ENCODE measurements at regions not wholly inside any gene's neighbourhood (a gene's known extent, or its start where the extent isn't known, plus 50 kb on each side); places are given as distances from the start of the nearest gene placed in this dataset.

DNA sequence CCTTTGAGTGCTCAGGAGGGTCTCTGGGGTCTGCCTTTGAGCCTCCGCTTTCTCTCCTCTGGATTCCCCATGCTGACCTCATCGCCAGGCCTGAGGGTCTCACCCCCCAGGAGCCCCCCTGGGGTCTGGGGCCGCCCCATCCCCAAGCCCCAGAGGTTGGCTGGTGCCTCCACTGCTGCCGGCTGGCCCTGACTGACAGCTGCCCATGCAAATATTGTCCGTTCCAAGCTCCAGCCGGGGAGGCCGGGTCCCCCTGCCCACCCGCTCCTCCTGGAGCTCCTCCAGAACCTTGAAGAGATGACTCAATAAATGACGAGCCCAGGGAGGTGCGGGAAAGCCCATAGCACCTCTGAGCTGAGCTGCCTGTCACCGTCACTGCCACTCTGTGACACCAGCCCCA is 173.8 kb downstream of the RBFOX3 start:
- H3K9me3 ChIP-seq (ENCODE audit: control insufficient read depth in 1 of 2, low read length in 2 of 2): no peaks in the 10 kb centered on the region
- no peaks in the 10 kb centered on the region for H3K27me3 ChIP-seq (ENCODE audit: low read depth, low read length)
- H3K4me3 ChIP-seq (ENCODE audit: low read depth in 1 of 2, low read length in 2 of 2): no peak overlapping the region
- H3K27ac ChIP-seq (ENCODE audit: low read length): no peak overlapping the region
- H3K36me3 ChIP-seq (ENCODE audit: control insufficient read depth in 1 of 2, insufficient read depth in 2 of 2, low read length in 2 of 2): no peaks in the 10 kb centered on the region
- no peaks in the 10 kb centered on the region for H3K4me1 ChIP-seq (ENCODE audit: control insufficient read depth in 1 of 2, insufficient read depth in 2 of 2, low read length in 2 of 2)

DNA sequence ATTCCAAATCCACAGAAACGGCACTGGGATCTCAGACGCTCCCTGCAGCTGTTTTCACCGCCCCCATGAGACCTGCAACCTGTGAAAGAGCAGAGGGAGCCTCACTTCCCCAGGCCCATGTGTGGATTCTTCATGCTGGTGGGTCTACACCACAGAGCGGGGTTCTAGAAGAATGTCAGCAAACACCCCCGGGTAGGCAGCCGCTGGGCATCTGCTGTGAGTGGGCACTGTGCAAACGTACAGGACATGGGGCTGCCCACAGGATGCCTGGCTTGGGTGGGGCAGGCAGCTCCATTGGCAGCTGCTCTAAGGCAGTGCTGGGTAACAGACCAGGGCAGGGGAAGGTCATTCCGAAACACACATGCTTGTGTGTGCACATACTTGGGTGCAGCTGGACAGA is 174.9 kb downstream of the RBFOX3 start:
- Histone ChIP-seq H3K4me1 (ENCODE audit: control insufficient read depth in 1 of 2, insufficient read depth in 2 of 2, low read length in 2 of 2) (no peaks in the 10 kb centered on the region), H3K4me3 (ENCODE audit: low read depth in 1 of 2, low read length in 2 of 2) (no peak overlapping the region), H3K27me3 (ENCODE audit: low read depth, low read length) (no peaks in the 10 kb centered on the region), H3K36me3 (ENCODE audit: control insufficient read depth in 1 of 2, insufficient read depth in 2 of 2, low read length in 2 of 2) (no peaks in the 10 kb centered on the region), H3K9me3 (ENCODE audit: control insufficient read depth in 1 of 2, low read length in 2 of 2) (no peaks in the 10 kb centered on the region), H3K27ac (ENCODE audit: low read length) (no peak overlapping the region)

DNA sequence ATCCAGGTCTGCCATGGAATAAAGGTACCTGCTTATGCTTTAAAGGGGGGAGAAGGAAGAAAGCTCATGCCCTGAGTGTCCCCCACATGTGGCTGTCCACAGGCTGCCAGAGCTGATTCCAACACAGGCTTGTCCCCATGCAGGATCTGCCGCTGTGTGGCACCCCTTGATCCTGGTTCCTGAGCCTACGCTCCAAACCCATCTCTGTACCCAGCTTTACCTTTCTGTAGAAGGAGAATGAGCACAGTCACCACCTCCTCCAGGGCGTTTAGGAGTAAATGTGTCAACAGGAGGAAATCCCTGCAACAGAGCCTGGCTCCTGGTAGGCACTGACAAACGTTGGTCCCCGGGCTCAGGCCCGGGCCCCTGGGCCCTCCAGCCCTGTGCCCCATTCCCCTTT is 175.6 kb downstream of the RBFOX3 start:
- Histone ChIP-seq H3K4me1 (ENCODE audit: control insufficient read depth in 1 of 2, insufficient read depth in 2 of 2, low read length in 2 of 2) (no peaks in the 10 kb centered on the region), H3K36me3 (ENCODE audit: control insufficient read depth in 1 of 2, insufficient read depth in 2 of 2, low read length in 2 of 2) (no peaks in the 10 kb centered on the region), H3K27me3 (ENCODE audit: low read depth, low read length) (no peaks in the 10 kb centered on the region), H3K27ac (ENCODE audit: low read length) (no peak overlapping the region), H3K9me3 (ENCODE audit: control insufficient read depth in 1 of 2, low read length in 2 of 2) (no peaks in the 10 kb centered on the region), H3K4me3 (ENCODE audit: low read depth in 1 of 2, low read length in 2 of 2) (no peak overlapping the region)

DNA sequence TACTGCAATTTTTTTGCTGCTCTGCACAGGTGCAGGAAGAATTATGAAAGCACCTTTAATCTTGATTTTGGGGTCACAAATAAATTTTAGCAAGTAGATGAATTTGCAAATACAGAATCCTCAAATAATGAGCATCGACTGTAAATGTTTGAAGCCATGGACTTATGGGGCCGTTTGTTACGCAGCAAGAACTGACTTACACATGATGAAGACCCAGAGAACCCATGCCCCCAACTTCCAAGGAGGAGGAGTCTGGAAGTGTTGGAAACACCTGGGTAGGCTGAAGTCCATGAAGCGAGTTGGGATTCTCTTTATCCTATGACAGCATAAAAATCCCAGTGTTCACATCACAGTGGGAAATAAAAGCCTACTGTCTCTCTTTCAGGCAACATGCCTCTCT is 176.6 kb downstream of the RBFOX3 start:
- Histone ChIP-seq H3K4me1 (ENCODE audit: control insufficient read depth in 1 of 2, insufficient read depth in 2 of 2, low read length in 2 of 2) (no peaks in the 10 kb centered on the region), H3K4me3 (ENCODE audit: low read depth in 1 of 2, low read length in 2 of 2) (no peak overlapping the region), H3K9me3 (ENCODE audit: control insufficient read depth in 1 of 2, low read length in 2 of 2) (no peaks in the 10 kb centered on the region), H3K27me3 (ENCODE audit: low read depth, low read length) (no peaks in the 10 kb centered on the region), H3K27ac (ENCODE audit: low read length) (no peak overlapping the region), H3K36me3 (ENCODE audit: control insufficient read depth in 1 of 2, insufficient read depth in 2 of 2, low read length in 2 of 2) (no peaks in the 10 kb centered on the region)

DNA sequence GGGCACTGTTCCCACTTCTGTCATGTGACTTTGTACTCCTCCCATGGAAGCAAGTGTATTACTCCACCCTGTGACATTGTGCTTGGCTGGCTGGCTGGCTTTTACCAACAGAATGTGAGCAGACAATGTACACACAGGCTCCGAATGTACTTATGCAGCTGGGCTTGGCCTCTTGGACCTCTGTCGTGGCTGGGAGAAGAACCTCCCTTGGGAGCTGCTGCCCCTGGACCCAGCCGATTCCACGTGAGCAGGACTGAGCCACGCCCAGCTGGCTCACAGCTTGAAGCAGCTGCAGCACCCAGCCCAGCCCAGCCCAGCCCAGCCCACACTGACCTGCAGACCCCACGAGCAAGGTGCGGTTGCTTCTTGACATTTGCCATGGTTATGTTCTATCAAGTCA is 177.5 kb downstream of the RBFOX3 start:
- Histone ChIP-seq H3K36me3 (ENCODE audit: control insufficient read depth in 1 of 2, insufficient read depth in 2 of 2, low read length in 2 of 2) (no peaks in the 10 kb centered on the region), H3K4me3 (ENCODE audit: low read depth in 1 of 2, low read length in 2 of 2) (no peak overlapping the region), H3K27me3 (ENCODE audit: low read depth, low read length) (no peaks in the 10 kb centered on the region), H3K27ac (ENCODE audit: low read length) (no peak overlapping the region), H3K4me1 (ENCODE audit: control insufficient read depth in 1 of 2, insufficient read depth in 2 of 2, low read length in 2 of 2) (no peaks in the 10 kb centered on the region), H3K9me3 (ENCODE audit: control insufficient read depth in 1 of 2, low read length in 2 of 2) (no peaks in the 10 kb centered on the region)

DNA sequence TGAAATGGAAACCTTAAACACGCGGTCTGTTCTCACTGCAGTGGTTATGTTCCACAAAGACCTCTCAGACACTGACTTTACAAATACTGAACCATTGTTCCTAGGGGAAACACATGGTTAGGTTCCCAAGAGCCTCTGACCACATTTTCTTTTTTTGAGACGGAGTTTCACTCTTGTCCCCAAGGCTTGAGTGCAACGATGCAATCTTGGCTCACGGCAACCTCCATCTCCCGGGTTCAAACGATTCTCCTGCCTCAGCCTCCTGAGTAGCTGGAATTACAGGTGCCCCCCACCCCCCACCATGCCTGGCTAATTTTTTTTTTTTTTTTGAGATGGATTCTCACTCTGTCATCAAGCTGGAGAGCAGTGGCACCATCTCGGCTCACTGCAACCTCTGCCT is 179.7 kb downstream of the RBFOX3 start:
- Histone ChIP-seq H3K9me3 (ENCODE audit: control insufficient read depth in 1 of 2, low read length in 2 of 2) (no peaks in the 10 kb centered on the region), H3K36me3 (ENCODE audit: control insufficient read depth in 1 of 2, insufficient read depth in 2 of 2, low read length in 2 of 2) (no peaks in the 10 kb centered on the region), H3K27me3 (ENCODE audit: low read depth, low read length) (no peaks in the 10 kb centered on the region), H3K4me3 (ENCODE audit: low read depth in 1 of 2, low read length in 2 of 2) (no peak overlapping the region), H3K27ac (ENCODE audit: low read length) (no peak overlapping the region), H3K4me1 (ENCODE audit: control insufficient read depth in 1 of 2, insufficient read depth in 2 of 2, low read length in 2 of 2) (no peaks in the 10 kb centered on the region)

DNA sequence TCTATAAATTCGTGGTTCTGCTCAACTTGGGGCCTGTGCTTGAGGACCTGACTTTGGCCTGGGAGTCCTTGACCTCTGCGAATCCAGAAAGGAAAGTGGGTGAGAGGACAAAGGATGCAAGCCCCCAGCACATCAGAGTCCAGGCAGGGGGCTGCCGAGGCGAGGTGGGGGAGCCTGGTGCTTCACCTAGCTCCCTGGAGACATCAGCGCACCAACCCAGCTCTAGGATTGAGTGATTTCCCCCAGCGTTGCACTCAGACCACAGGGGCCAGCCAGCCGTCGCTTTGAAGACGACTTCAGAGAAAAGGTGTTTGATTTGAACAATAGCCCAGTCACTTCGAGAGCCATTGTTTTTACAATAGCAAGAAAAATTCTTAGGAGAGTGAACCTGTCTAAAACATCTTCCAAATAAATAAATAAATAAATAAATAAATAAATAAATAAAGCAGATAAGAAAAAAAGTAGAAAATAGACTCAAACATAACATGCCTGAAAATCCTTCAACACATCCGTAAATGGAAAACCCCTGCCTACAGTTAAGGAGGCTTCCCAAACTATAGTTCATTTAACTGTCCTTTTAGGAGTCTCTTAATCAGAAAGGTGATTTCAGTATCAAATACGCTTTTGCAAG is 180.9 kb downstream of the RBFOX3 start:
- Histone ChIP-seq H3K27me3 (ENCODE audit: low read depth, low read length) (no peaks in the 10 kb centered on the region), H3K36me3 (ENCODE audit: control insufficient read depth in 1 of 2, insufficient read depth in 2 of 2, low read length in 2 of 2) (no peaks in the 10 kb centered on the region), H3K27ac (ENCODE audit: low read length) (no peak overlapping the region), H3K9me3 (ENCODE audit: control insufficient read depth in 1 of 2, low read length in 2 of 2) (no peaks in the 10 kb centered on the region), H3K4me1 (ENCODE audit: control insufficient read depth in 1 of 2, insufficient read depth in 2 of 2, low read length in 2 of 2) (no peaks in the 10 kb centered on the region), H3K4me3 (ENCODE audit: low read depth in 1 of 2, low read length in 2 of 2) (no peak overlapping the region)

DNA sequence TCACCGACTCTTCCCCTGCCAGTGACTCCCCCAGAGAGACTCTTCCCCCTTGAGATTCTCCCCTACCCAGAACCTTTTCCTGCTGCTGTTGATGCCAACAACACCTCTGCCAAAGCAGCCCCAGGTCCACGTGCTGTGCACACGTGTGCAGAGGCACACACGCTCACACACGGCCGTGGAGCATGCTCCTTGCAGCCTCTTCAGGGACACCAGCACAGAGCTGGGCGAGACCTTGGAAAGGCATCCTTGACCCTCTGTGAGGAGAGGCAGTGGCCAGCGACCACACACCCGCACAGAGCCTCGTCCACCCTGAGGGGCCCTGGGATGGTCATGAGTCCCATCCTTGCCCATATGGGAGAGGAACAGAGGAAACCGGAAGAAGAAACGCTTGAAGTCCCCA is 181.9 kb downstream of the RBFOX3 start:
- Histone ChIP-seq H3K4me1 (ENCODE audit: control insufficient read depth in 1 of 2, insufficient read depth in 2 of 2, low read length in 2 of 2) (no peaks in the 10 kb centered on the region), H3K27me3 (ENCODE audit: low read depth, low read length) (no peaks in the 10 kb centered on the region), H3K9me3 (ENCODE audit: control insufficient read depth in 1 of 2, low read length in 2 of 2) (no peaks in the 10 kb centered on the region), H3K27ac (ENCODE audit: low read length) (no peak overlapping the region), H3K4me3 (ENCODE audit: low read depth in 1 of 2, low read length in 2 of 2) (no peak overlapping the region), H3K36me3 (ENCODE audit: control insufficient read depth in 1 of 2, insufficient read depth in 2 of 2, low read length in 2 of 2) (no peaks in the 10 kb centered on the region)

DNA sequence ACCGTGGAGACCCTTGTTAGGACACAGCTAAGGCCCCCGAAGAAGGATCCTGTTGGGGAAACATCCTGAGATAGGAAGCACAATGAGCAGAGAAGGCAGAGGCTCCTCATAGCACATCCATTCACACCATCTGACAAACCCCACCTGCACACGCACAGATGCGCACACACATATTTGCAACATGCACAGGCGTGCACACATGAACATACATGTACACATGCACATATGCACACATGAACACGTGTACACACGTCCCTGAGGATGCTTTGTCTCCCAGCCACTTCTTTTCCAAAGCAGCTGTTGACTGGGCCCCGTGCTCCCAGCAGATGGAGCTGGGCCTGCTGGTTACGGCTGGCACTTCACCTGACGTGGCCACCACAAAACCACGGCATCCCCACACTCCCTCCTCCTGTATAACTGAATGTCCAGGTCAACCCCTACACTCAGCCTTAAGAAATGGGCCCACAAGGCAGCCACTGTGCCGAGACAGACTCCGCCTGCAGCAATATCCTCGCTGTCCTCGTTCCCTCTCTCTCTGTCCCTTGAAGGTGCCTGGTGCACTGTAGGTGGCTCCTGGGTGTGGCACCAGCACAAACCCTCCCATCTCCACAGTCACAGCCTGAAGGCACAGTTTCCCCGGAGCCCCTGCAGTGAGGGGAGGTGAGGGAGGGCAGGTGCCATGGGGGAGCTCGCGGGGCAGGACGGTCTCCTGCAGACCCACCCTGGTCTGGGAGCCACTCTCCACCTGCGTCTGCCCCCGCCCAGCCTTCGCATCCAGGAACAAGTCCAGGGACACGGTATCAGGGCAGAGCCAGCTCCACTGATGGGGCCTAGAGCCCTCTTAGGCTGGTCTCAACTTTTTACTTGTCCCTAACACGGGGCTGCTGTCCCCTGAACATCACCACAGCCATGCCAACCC is 183.0 kb downstream of the RBFOX3 start:
- H3K27me3 ChIP-seq (ENCODE audit: low read depth, low read length): no peaks in the 10 kb centered on the region

DNA sequence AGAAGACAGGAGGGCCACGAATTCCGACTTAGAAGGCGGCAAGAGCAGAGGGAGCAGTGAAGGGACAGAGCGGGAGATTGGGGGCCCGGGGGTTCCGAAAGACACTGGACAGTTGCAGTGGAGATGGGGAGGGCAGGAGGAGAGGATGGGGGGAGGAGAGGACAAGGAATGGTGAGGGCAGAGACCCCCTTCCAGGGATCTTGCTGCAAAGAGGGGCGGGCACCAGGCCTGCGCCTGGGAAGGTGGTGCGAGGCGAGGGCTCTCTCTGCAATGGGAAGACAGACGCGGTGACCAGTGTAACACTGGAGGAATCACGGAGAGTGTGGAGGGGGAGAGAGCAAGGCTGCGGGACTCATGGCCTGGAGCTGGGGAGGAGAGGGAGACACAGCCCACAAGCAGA is 185.2 kb downstream of the RBFOX3 start:
- Histone ChIP-seq H3K4me3 (ENCODE audit: low read depth in 1 of 2, low read length in 2 of 2) (no peak overlapping the region), H3K27ac (ENCODE audit: low read length) (no peak overlapping the region), H3K9me3 (ENCODE audit: control insufficient read depth in 1 of 2, low read length in 2 of 2) (no peaks in the 10 kb centered on the region), H3K27me3 (ENCODE audit: low read depth, low read length) (no peaks in the 10 kb centered on the region), H3K4me1 (ENCODE audit: control insufficient read depth in 1 of 2, insufficient read depth in 2 of 2, low read length in 2 of 2) (peaks cover 0 to 7% of the 10 kb centered on the region in 2 donors), H3K36me3 (ENCODE audit: control insufficient read depth in 1 of 2, insufficient read depth in 2 of 2, low read length in 2 of 2) (no peaks in the 10 kb centered on the region)

More for the DNA sequence above, 183.0 kb downstream of the RBFOX3 start:
- Histone ChIP-seq H3K36me3 (ENCODE audit: control insufficient read depth in 1 of 2, insufficient read depth in 2 of 2, low read length in 2 of 2) (no peaks in the 10 kb centered on the region), H3K4me3 (ENCODE audit: low read depth in 1 of 2, low read length in 2 of 2) (no peak overlapping the region), H3K27ac (ENCODE audit: low read length) (no peak overlapping the region), H3K4me1 (ENCODE audit: control insufficient read depth in 1 of 2, insufficient read depth in 2 of 2, low read length in 2 of 2) (no peaks in the 10 kb centered on the region), H3K9me3 (ENCODE audit: control insufficient read depth in 1 of 2, low read length in 2 of 2) (no peaks in the 10 kb centered on the region)

DNA sequence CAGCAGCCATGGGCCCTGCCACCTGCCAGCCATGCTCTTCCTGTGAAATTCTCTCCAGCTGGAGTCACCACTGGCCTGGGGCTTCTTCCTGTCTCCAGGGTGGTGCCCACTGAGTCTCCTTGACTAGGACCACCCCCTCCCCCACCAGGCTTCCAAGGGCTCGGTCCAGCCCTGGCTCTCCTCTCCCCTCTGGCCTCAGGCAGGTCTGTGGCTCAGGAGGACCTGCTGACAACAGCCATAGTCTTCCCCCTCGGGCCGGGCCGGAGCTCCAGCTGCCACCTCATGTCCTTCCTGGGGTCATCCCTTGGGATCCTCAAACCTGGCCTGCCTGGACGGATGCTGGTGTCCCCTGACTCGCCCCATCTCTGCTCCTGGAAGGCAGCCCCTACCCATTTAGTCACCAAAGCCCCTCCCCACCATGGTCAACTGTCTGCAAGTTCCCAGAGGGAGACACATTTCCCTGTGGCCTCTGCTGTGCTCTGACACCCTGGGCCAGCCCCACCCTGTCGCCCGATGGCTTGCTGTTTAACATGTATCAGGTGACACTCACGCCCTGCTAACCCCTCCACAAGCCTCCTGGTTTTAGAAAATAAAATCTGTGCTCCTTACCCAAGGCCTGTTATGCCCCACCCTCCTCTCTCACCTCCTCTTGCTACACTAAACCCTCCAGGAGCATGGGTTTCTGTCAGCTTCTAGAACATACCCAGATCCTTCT is 186.2 kb downstream of the RBFOX3 start:
- H3K4me3 ChIP-seq (ENCODE audit: low read depth in 1 of 2, low read length in 2 of 2): no peak overlapping the region
- no peaks in the 10 kb centered on the region for H3K9me3 ChIP-seq (ENCODE audit: control insufficient read depth in 1 of 2, low read length in 2 of 2)
- H3K27ac ChIP-seq (ENCODE audit: low read length): no peak overlapping the region
- peaks cover 0 to 13% of the 10 kb centered on the region in 2 donors for H3K4me1 ChIP-seq (ENCODE audit: control insufficient read depth in 1 of 2, insufficient read depth in 2 of 2, low read length in 2 of 2)
- no peaks in the 10 kb centered on the region for H3K36me3 ChIP-seq (ENCODE audit: control insufficient read depth in 1 of 2, insufficient read depth in 2 of 2, low read length in 2 of 2)
- no peaks in the 10 kb centered on the region for H3K27me3 ChIP-seq (ENCODE audit: low read depth, low read length)

Measured in muscle layer of duodenum (tissue), 2 donors.